GM18951 (cell line): ENCODE measurements at regions not wholly inside any gene's neighbourhood (a gene's known extent, or its start where the extent isn't known, plus 50 kb on each side); places are given as distances from the start of the nearest gene placed in this dataset.
"Not testable (repeated sequence)": the region's sequence is repeated elsewhere in the genome, so short reads cannot be mapped to it uniquely, and the experiment has no call there.

Experiments
- POLR2A ChIP-seq: IDR thresholded peaks from 4 replicates; pipeline ENCODE4 v1.6.1; 2011; ENCODE audit warnings: mild to moderate bottlenecking; ENCODE audit not compliant: insufficient read length, insufficient read depth; ENCODE audit errors: extremely low read depth
- in situ Hi-C: fragments of 300-500 bp; cut with MboI; formaldehyde crosslinking; loops from one replicate; pipeline ENCODE4 v1.12.0; 2022; ENCODE audit warnings: low sequenced_read_pairs, mixed read lengths, inconsistent platforms; ENCODE audit not compliant: unreplicated experiment

GRCh38 chr4:155017426-155017825, 191.0 kb upstream of the NPY2R start:
- in situ Hi-C loops: no loop called here
- no peak for TF ChIP-seq POLR2A

GRCh38 chr4:155025762-155026457, 182.5 kb upstream of the NPY2R start:
- TF ChIP-seq POLR2A: no peak
- in situ Hi-C loops: no loop called here

GRCh38 chr4:155026715-155027114, 181.7 kb upstream of the NPY2R start:
- in situ Hi-C loops: no loop called here
- TF ChIP-seq POLR2A: no peak

GRCh38 chr4:155032521-155033229, 175.8 kb upstream of the NPY2R start:
- no peak for TF ChIP-seq POLR2A
- in situ Hi-C loops: no loop called here

- in situ Hi-C loops: no loop called here
- TF ChIP-seq POLR2A: no peak
These were observed 174.8 kb upstream of the NPY2R start for GRCh38 chr4:155033604-155034003.

- TF ChIP-seq POLR2A: no peak
- in situ Hi-C loops: no loop called here
These were observed 171.4 kb upstream of the NPY2R start for GRCh38 chr4:155037031-155037430.

- in situ Hi-C loops: no loop called here
- no peak for TF ChIP-seq POLR2A
These were observed 170.0 kb upstream of the NPY2R start for GRCh38 chr4:155038459-155038858.

GRCh38 chr4:155039162-155039561, 169.3 kb upstream of the NPY2R start:
- TF ChIP-seq POLR2A: no peak
- in situ Hi-C loops: no loop called here

GRCh38 chr4:155040031-155040430, 168.4 kb upstream of the NPY2R start:
- in situ Hi-C loops: no loop called here
- no peak for TF ChIP-seq POLR2A

GRCh38 chr4:155042014-155042413, 166.4 kb upstream of the NPY2R start:
- in situ Hi-C loops: no loop called here
- no peak for TF ChIP-seq POLR2A

- in situ Hi-C loops: not testable (repeated sequence)
These were observed 164.2 kb upstream of the NPY2R start for GRCh38 chr4:155044251-155044650.

- TF ChIP-seq POLR2A: no peak
- in situ Hi-C loops: no loop called here
These were observed 160.7 kb upstream of the NPY2R start for GRCh38 chr4:155047755-155048154.

GRCh38 chr4:155054042-155054441, 154.4 kb upstream of the NPY2R start:
- in situ Hi-C loops: not testable (repeated sequence)

GRCh38 chr4:155060419-155060818, 148.0 kb upstream of the NPY2R start:
- no peak for TF ChIP-seq POLR2A
- in situ Hi-C loops: no loop called here
